HEK293T (cell line): ENCODE measurements at regions not wholly inside any gene's neighbourhood (a gene's known extent, or its start where the extent isn't known, plus 50 kb on each side); places are given as distances from the start of the nearest gene placed in this dataset.

ENCODE experiments used
- ELF4 ChIP-seq: fragments of 450-650 bp; IDR thresholded peaks from 2 replicates; pipeline ENCODE4 v1.6.1; 2017; ENCODE audit warnings: antibody characterized with exemption
- FOXA1 ChIP-seq: fragments of 450-650 bp; IDR thresholded peaks from 2 replicates; pipeline ENCODE4 v1.6.1; 2016; ENCODE audit warnings: mild to moderate bottlenecking
- FOXK2 ChIP-seq: fragments of 450-650 bp; IDR thresholded peaks from 2 replicates; pipeline ENCODE4 v1.6.1; 2016; ENCODE audit warnings: mild to moderate bottlenecking
- SP1 ChIP-seq: fragments of 450-650 bp; IDR thresholded peaks from 2 replicates; pipeline ENCODE4 v1.6.1; 2017
- TARDBP ChIP-seq: fragments of 450-650 bp; IDR thresholded peaks from 2 replicates; pipeline ENCODE4 v1.6.1; 2016

GRCh38 chr2:180075870-180076269 lies 68.8 kb upstream of the CWC22 start:
- TF ChIP-seq FOXA1 (no peak), FOXK2 (no peak), ELF4 (no peak), SP1 (no peak), TARDBP (no peak)
